Posterior vena cava (tissue), 2 donors: ENCODE measurements at regions not wholly inside any gene's neighbourhood (a gene's known extent, or its start where the extent isn't known, plus 50 kb on each side); places are given as distances from the start of the nearest gene placed in this dataset.

Source experiments
- DNase-seq: peaks from one replicate; pipeline ENCODE4 v3.0.0-alpha.2; 2020; ENCODE audit warnings: low spot score
- intact Hi-C, 2 donors: fragments of 100-400 bp; cut with DNase I; formaldehyde crosslinking; loops; one replicate each; pipeline versions ENCODE4 v1.14.1 to v1.14.2; 2022 to 2023
- donor health status: DM: yes; HTN: yes; CAD: no.
- donor health status: DM: yes; HTN: yes; CAD: no.

DNA sequence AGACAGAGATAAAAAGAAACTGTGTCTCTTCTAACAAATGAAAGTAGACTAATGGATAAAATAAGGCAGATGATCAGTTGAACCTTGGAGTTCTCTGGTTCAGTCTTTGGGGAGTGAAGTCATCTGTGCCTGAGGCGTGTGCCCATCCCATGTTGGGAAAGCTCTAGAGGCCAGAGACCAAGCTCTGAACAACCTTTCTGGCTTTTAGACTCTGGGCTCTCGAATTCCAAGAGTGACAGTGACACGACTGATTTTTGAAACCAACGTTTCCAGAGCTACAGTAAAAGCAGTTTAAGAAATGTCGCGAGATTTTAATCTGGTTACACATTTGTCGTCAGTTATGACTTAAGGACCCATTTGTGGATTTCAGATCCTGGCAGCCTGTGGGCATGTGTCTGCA is 83.7 kb upstream of the APCDD1 start:
- intact Hi-C loops, result loop anchor here in 1 of 2 donors (10.0 kb wide), 1 partner anchor 96 kb away; no protein-coding TSS in a partner anchor
- no peak for DNase-seq

DNA sequence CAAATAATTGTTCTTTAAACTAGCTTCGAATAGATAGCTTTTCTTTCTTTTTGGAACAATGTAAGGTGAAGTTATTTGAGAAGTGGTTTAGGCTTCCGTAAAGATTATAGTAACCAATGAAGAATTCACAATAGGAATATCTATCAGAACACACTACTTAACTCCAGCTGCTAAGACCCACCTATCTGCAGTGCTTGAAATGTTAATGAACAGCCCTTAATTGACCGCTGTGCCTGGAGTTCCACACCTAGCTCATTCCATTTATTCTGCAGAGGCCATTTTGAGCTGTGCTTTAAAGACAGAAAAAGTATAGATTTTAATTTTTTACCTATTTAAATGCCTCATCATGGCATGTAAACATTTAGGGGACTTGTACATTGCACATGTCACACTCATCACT is 83.3 kb upstream of the APCDD1 start:
- intact Hi-C loops, result loop anchor here in 1 of 2 donors (10.0 kb wide), 1 partner anchor 96 kb away; no protein-coding TSS in a partner anchor
- no peak for DNase-seq

GRCh38 chr18:10374195-10374594 is 80.2 kb upstream of the APCDD1 start:
- no peak for DNase-seq
- intact Hi-C loops, result loop anchor here in 1 of 2 donors (10.0 kb wide), 1 partner anchor 99 kb away; no protein-coding TSS in a partner anchor

DNA sequence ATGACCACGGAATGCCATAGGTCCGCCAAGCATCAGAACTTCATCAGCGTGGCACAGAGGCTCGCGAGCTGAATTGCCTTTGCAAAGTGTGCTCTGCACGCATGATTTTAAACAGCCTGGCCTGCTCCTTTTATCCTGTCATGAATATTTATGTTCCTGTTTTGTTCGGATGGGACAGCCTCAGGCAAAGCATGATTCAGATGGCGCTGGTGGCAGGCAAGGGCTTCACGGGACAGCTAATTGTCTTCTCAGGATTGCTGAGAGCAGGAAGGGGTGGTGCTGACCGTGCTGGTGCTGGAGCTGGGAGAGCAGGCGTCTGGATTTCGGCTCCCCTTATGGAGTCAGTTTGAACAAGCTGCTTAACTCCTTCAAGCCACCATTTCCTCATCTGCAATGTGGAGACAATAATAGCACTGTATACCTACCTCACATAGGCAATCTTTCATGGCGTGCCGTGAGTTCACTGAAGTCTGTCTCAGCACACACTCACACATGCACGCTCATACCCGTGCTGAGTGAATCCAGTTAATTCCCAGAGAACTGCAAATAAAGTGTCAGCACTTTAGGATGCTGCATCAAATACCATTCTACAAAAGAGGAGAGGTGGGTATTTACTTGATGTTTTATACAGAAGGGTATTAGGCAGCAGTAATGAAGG is 79.7 kb upstream of the APCDD1 start:
- DNase-seq, result no peak
- intact Hi-C loops, result loop anchor here in 1 of 2 donors (10.0 kb wide), 1 partner anchor 100 kb away; no protein-coding TSS in a partner anchor

- DNase-seq, result no peak
- intact Hi-C loops, result loop anchor here in 1 of 2 donors (10.0 kb wide), 1 partner anchor 102 kb away; no protein-coding TSS in a partner anchor
These were observed 77.7 kb upstream of the APCDD1 start for GRCh38 chr18:10376731-10377130.

GRCh38 chr18:10377956-10378355 is 76.5 kb upstream of the APCDD1 start:
- no peak for DNase-seq
- intact Hi-C loops, result loop anchor here in 1 of 2 donors (10.0 kb wide), 1 partner anchor 103 kb away; no protein-coding TSS in a partner anchor

DNA sequence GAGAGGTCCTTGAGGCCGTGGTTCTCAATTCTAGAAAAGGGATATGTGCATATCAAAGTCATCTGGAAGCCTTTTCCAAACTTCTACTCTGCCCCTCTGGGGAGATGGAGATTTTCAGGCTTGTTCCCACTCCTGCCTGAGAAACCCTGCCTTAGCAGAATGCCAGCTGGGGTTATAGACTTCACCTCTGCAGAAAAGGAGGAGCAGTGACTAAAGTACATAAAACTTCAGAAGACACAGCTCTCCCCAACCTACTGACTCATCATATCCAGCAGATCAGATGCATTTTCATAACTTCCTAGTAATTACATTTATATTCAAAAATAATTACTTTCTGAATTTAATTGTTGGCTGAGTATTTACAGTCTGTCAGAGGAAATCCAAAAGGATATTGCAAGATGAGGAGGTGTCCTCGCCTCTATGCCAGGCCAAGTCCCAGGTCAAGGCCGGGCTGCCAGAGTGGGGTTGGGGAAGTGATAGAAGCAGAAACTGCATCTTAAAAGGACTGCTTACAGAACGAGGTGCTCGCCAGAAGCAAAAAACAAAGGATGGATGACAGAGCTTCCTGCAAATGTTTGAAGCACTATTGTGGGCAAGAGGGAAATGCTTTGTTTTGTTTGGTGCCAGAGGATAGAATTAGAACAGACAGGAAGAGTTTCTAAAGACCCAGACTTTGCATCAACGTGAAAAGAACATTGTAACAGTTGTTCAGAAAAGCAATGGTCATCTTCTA is 75.6 kb upstream of the APCDD1 start:
- no peak for DNase-seq

GRCh38 chr18:10379522-10379921 is 74.9 kb upstream of the APCDD1 start:
- intact Hi-C loops, result loop anchor here in 1 of 2 donors (10.0 kb wide), 1 partner anchor 105 kb away; no protein-coding TSS in a partner anchor
- DNase-seq, result no peak

More for the DNA sequence above, 75.6 kb upstream of the APCDD1 start:
- intact Hi-C loops, result loop anchor here in 1 of 2 donors (10.0 kb wide), 1 partner anchor 104 kb away; no protein-coding TSS in a partner anchor

DNA sequence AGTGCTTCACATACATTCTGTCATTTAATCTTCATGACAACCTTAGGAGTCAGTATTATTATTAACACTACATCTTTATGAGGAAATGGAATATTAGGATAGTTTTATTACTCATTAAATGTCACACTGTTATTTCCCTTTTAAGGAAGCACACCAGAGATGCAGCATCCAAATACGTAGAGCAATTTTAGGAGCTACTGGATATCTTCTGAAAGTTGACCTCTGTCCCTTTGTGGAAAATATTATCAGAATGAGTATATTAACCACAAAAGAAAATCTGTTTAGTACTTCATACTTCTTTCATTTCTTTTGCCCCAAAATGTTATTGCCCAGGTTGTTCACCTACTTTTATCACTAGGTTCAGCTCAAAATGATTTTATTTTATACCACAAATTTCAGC is 72.9 kb upstream of the APCDD1 start:
- DNase-seq, result no peak
- intact Hi-C loops, result no loop called here

- intact Hi-C loops, result no loop called here
- DNase-seq, result no peak
These were observed 72.5 kb upstream of the APCDD1 start for GRCh38 chr18:10381951-10382350.

DNA sequence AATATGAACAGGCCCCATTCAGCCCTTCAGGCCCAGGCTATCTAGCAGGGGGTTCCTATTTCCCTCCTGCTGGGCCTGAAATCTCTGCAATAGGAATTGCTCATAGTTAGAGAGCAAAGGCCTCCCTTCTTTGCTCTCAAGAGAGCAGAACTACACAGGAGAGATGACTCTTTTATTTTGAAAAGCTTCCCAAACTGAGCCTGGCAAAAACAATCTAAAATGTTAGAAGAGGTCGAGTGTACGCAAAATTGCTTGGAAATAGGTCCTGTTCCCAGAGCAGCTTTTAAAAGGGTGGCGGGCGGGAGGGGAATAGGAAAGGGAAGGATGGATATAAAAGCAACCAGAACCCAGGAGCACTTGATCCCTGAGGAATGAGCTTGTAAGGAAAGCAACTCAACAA is 68.4 kb upstream of the APCDD1 start:
- DNase-seq, result no peak
- intact Hi-C loops, result loop anchor here in 1 of 2 donors (1.0 kb wide), 1 partner anchor 16 kb away; no protein-coding TSS in a partner anchor

DNA sequence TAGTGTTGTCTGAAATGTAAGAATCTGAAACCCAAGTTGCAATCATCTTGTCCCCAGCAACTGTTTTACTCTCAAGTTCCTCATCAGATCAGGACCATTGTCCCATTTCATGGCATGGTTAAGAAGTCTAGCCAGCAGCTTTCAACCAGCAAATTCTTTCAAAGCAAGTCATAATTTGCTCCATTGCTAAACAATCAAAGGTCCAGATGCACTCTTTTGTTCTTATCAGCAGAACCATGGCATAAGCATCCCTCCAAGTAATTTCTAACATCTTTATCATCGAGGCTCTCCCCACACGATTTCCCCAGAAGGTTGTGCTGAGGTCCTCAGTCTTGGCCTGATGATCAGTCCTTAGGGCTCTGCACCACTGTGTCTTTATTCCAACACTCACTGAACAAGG is 67.5 kb upstream of the APCDD1 start:
- DNase-seq, result no peak
- intact Hi-C loops, result loop anchor here in 1 of 2 donors (1.0 kb wide), 1 partner anchor 15 kb away; no protein-coding TSS in a partner anchor

DNA sequence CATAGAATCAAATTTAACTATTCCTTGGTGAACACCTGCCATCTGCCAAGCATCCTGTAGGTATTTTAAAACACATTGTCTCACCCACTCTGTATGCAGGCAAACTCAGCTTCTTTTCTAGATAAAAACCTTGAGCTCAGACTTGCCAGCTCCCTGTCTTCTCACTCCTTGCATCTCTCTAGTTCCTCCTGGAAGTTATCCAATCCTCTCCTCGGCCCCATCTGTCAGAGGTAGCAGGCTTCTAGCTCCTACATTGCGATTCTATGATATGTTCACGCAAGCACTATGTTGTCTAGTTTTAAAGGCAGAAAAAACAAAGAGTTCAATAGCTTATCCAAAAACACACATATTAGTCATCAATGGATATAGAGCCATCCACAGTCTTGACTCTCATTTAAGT is 67.0 kb upstream of the APCDD1 start:
- intact Hi-C loops, result no loop called here

GRCh38 chr18:10388373-10388772 is 66.1 kb upstream of the APCDD1 start:
- intact Hi-C loops, result no loop called here
- DNase-seq, result no peak

More for the DNA sequence above, 67.0 kb upstream of the APCDD1 start:
- no peak for DNase-seq

DNA sequence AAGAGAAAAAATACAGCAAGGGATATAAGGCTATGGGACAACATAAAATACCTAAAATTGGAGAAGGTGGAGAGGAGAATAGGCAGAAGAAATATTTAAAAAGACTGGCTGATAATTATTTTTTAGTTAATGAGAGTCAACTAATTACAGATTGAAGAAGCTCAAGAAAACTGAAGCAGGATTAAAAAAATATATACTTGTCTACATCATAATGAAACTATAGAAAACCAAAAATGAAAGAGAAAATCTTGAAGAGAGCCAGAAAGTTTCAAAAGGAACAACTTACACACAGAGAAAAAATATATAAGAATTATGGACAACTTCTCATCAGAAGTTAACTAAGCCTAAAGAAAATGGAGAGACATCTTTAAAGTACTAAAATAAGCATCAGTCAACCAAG is 62.9 kb upstream of the APCDD1 start:
- DNase-seq, result no peak
- intact Hi-C loops, result no loop called here

GRCh38 chr18:10397004-10397403 is 57.4 kb upstream of the APCDD1 start:
- intact Hi-C loops, result no loop called here
- no peak for DNase-seq

GRCh38 chr18:10398571-10398970 is 55.9 kb upstream of the APCDD1 start:
- intact Hi-C loops, result no loop called here

GRCh38 chr18:10399465-10399864 is 55.0 kb upstream of the APCDD1 start:
- intact Hi-C loops, result no loop called here
- DNase-seq, result no peak

More at GRCh38 chr18:10398571-10398970, 55.9 kb upstream of the APCDD1 start:
- no peak for DNase-seq

DNA sequence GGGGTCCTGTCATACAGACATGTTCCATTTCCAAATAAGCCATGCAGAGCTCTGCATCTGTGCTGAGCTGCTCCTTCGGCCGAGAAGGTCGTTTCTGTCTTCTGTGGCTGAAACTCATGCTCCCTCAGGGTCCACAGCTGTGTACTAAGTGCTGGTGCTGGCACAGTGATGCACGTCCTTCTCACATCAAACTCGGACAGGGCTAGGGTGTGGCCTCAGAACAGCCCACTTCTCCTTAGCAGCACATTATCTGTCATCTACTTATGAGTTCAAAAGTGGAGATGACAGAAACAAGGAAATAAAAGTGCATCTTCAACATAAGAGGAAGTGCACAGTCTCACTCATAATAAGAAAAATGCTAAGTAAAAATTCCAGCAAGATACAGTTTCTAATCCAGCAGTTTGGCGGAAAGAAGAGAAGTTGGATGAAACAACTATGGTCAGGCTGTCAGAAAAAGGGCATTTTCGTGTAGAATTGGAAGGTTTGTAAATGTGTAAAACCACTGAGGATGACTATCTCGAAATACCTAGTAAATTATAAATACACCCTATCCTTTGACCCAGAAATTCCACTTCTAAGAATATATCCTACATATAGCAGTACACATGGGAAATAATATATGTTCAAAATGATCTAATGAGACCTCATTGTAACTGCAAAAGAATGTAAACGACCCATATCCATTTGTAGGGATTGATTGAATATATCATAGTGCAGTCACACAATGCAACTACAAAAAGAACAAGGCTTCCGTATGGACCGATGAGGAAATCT is 53.7 kb upstream of the APCDD1 start:
- no peak for DNase-seq
- intact Hi-C loops, result no loop called here
